ENCODE measurements at regions not wholly inside any gene's neighbourhood (a gene's known extent, or its start where the extent isn't known, plus 50 kb on each side); places are given as distances from the start of the nearest gene placed in this dataset.

GRCh38 chr11:107222431-107222830 lies 204.2 kb upstream of the GUCY1A2 start:
- Mint-ChIP-seq H3K27ac (no peak overlapping the region), H3K4me3 (no peak overlapping the region), H3K4me1 (peaks cover 8% of the 10 kb centered on the region), H3K36me3 (no peaks in the 10 kb centered on the region), H3K27me3 (ENCODE audit: low read depth) (no peaks in the 10 kb centered on the region), H3K9me3 (no peaks in the 10 kb centered on the region)
- TF ChIP-seq CBFB (CRISPR knock-in tag; IDR thresholded peaks at IDR 0.05; ENCODE audit: low read depth) (no peak), MXD4 (CRISPR knock-in tag; IDR thresholded peaks at IDR 0.05; ENCODE audit: borderline replicate concordance) (no peak), JUN (CRISPR knock-in tag; IDR thresholded peaks at IDR 0.05) (no peak), NR1H2 (CRISPR knock-in tag; IDR thresholded peaks at IDR 0.05) (no peak), PRRX2 (CRISPR knock-in tag; IDR thresholded peaks at IDR 0.05) (no peak), AR (CRISPR knock-in tag; IDR thresholded peaks at IDR 0.05) (no peak), ZNF425 (CRISPR knock-in tag; conservative IDR thresholded peaks at IDR 0.05) (no peak), ZNF219 (CRISPR knock-in tag; IDR thresholded peaks at IDR 0.05; ENCODE audit: borderline replicate concordance) (no peak), NFATC4 (CRISPR knock-in tag; IDR thresholded peaks at IDR 0.05) (no peak), RELA (CRISPR knock-in tag; IDR thresholded peaks at IDR 0.05; ENCODE audit: borderline replicate concordance) (no peak), ZNF232 (CRISPR knock-in tag; IDR thresholded peaks at IDR 0.05) (no peak), ZNF281 (CRISPR knock-in tag; IDR thresholded peaks at IDR 0.05) (no peak), E2F5 (CRISPR knock-in tag; IDR thresholded peaks at IDR 0.05) (no peak), GTF2I (CRISPR knock-in tag; conservative IDR thresholded peaks at IDR 0.05) (no peak)
- TF ChIP-seq, protein P1, sequence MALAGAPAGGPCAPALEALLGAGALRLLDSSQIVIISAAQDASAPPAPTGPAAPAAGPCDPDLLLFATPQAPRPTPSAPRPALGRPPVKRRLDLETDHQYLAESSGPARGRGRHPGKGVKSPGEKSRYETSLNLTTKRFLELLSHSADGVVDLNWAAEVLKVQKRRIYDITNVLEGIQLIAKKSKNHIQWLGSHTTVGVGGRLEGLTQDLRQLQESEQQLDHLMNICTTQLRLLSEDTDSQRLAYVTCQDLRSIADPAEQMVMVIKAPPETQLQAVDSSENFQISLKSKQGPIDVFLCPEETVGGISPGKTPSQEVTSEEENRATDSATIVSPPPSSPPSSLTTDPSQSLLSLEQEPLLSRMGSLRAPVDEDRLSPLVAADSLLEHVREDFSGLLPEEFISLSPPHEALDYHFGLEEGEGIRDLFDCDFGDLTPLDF (CRISPR knock-in tag; IDR thresholded peaks at IDR 0.05): no peak
- TF ChIP-seq, protein P2, sequence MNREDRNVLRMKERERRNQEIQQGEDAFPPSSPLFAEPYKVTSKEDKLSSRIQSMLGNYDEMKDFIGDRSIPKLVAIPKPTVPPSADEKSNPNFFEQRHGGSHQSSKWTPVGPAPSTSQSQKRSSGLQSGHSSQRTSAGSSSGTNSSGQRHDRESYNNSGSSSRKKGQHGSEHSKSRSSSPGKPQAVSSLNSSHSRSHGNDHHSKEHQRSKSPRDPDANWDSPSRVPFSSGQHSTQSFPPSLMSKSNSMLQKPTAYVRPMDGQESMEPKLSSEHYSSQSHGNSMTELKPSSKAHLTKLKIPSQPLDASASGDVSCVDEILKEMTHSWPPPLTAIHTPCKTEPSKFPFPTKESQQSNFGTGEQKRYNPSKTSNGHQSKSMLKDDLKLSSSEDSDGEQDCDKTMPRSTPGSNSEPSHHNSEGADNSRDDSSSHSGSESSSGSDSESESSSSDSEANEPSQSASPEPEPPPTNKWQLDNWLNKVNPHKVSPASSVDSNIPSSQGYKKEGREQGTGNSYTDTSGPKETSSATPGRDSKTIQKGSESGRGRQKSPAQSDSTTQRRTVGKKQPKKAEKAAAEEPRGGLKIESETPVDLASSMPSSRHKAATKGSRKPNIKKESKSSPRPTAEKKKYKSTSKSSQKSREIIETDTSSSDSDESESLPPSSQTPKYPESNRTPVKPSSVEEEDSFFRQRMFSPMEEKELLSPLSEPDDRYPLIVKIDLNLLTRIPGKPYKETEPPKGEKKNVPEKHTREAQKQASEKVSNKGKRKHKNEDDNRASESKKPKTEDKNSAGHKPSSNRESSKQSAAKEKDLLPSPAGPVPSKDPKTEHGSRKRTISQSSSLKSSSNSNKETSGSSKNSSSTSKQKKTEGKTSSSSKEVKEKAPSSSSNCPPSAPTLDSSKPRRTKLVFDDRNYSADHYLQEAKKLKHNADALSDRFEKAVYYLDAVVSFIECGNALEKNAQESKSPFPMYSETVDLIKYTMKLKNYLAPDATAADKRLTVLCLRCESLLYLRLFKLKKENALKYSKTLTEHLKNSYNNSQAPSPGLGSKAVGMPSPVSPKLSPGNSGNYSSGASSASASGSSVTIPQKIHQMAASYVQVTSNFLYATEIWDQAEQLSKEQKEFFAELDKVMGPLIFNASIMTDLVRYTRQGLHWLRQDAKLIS (CRISPR knock-in tag; IDR thresholded peaks at IDR 0.05; ENCODE audit: borderline replicate concordance): no peak
- TF ChIP-seq, protein P3, sequence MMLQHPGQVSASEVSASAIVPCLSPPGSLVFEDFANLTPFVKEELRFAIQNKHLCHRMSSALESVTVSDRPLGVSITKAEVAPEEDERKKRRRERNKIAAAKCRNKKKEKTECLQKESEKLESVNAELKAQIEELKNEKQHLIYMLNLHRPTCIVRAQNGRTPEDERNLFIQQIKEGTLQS (CRISPR knock-in tag; conservative IDR thresholded peaks at IDR 0.05): no peak
- ChIA-PET CTCF (no interaction called here), POLR2A (no interaction called here)
- ATAC-seq: no peak
- no peak for DNase-seq (ENCODE audit: low spot score)

Data from WTC11 (cell line).